ENCODE measurements at regions not wholly inside any gene's neighbourhood (a gene's known extent, or its start where the extent isn't known, plus 50 kb on each side); places are given as distances from the start of the nearest gene placed in this dataset.
"Not testable (repeated sequence)": the region's sequence is repeated elsewhere in the genome, so short reads cannot be mapped to it uniquely, and the experiment has no call there.

- no peak for DNase-seq
Measured at GRCh38 chr4:40681600-40681999, 51.9 kb upstream of the RBM47 start.

- DNase-seq, result no peak
Measured at GRCh38 chr4:40682290-40683101, 52.8 kb upstream of the RBM47 start.

GRCh38 chr4:40683536-40684145 lies 54.0 kb upstream of the RBM47 start:
- DNase-seq, result not testable (repeated sequence)

GRCh38 chr4:40684404-40684803 lies 54.7 kb upstream of the RBM47 start:
- DNase-seq, result no peak

- no peak for DNase-seq
Measured at GRCh38 chr4:40685300-40685699, 55.6 kb upstream of the RBM47 start.

- peak; percentile 11 for DNase-seq
Measured at GRCh38 chr4:40686081-40686913, 56.6 kb upstream of the RBM47 start.

GRCh38 chr4:40687676-40688389 lies 58.2 kb upstream of the RBM47 start:
- DNase-seq, result no peak

- DNase-seq, result no peak
Measured at GRCh38 chr4:40688446-40689095, 58.9 kb upstream of the RBM47 start.

GRCh38 chr4:40693946-40694345 lies 55.8 kb upstream of the NSUN7 start:
- no peak for DNase-seq

GRCh38 chr4:40697476-40697875 lies 52.3 kb upstream of the NSUN7 start:
- DNase-seq, result not testable (repeated sequence)

GRCh38 chr4:40698733-40699132 lies 51.0 kb upstream of the NSUN7 start:
- DNase-seq, result no peak

- DNase-seq, result no peak
Measured at GRCh38 chr4:40699648-40700047, 50.1 kb upstream of the NSUN7 start.

Data from RPMI8226 (cell line).